ENCODE measurements at regions not wholly inside any gene's neighbourhood (a gene's known extent, or its start where the extent isn't known, plus 50 kb on each side); places are given as distances from the start of the nearest gene placed in this dataset.

- TF ChIP-seq CTCF (IDR thresholded peaks at IDR 0.05) (no peak), POLR2A (IDR thresholded peaks at IDR 0.05) (no peak), POLR2AphosphoS5 (IDR thresholded peaks at IDR 0.05) (no peak)
Measured at GRCh38 chr1:147842578-147842977, 60.0 kb upstream of the GJA8 start.

Measured in prostate gland (tissue), 2 donors.